ENCODE measurements at regions not wholly inside any gene's neighbourhood (a gene's known extent, or its start where the extent isn't known, plus 50 kb on each side); places are given as distances from the start of the nearest gene placed in this dataset.
"Not testable (repeated sequence)": the region's sequence is repeated elsewhere in the genome, so short reads cannot be mapped to it uniquely, and the experiment has no call there.

- FAIRE-seq; DNase-seq (ENCODE audit: low spot score): not testable (repeated sequence)
Observed at GRCh38 chr9:38944881-38945449, 225.0 kb upstream of the FAM240B start.

- FAIRE-seq, result peak; percentile 46
- not testable (repeated sequence) for DNase-seq (ENCODE audit: low spot score)
Observed at GRCh38 chr9:38940501-38940900, 220.6 kb upstream of the FAM240B start.

DNA sequence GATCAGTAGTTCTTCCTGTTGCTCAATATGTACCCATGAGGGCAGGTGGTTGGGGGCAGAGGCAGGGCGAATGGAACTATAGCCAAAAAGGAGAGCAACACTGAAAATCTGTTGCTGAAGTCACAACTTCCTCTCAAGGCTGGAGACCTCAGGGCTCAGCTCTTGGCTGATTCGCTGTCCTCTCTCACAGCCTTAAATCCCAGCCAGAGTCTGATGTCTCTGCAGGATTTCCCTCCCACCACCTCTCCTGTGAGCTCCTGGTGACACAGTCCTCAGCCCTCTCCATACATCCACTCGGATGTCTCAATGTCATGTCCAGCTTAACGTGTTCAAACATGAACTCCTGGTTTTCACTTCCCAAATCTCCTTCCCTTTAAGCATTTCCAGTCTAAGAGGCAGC is 218.7 kb upstream of the FAM240B start:
- DNase-seq (ENCODE audit: low spot score); FAIRE-seq: not testable (repeated sequence)

DNA sequence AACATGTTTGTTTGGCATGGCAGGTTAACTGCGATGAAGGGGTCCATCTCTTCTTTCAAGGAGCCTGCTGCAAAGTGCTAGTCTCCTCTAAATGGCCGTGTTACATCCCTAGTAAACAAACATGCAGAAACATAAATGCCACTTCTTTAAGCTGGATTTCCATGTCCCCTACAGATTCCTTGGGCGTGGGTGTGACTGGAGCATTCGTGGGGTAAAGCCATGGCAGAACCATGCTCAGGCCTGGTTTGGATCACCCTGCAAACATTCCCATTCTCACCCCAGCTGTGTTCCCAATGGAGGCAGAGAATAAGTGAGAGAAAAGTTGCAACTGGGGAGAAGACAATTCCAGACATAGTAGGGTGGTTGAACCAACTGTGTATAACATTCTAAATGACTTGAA is 208.0 kb upstream of the FAM240B start:
- not testable (repeated sequence) for DNase-seq (ENCODE audit: low spot score); FAIRE-seq

DNA sequence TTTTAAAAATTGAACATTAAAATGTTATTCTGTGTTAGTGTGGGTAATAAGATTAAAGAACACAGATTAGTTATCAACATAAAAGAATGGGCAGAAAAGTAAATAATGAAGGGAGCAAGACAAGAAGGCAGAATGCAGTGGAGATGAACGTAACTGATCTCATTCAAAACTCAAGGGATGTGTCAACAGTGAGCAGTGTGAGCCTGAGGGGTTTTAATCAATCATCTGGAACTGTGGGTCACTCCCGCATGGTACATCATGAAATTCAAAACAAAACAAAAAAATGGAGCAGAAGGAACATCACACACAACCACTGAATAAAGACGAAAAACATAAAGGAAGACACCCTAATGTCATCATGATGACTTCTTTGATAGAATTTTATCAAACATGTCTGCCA is 206.6 kb upstream of the FAM240B start:
- FAIRE-seq; DNase-seq (ENCODE audit: low spot score): not testable (repeated sequence)

DNA sequence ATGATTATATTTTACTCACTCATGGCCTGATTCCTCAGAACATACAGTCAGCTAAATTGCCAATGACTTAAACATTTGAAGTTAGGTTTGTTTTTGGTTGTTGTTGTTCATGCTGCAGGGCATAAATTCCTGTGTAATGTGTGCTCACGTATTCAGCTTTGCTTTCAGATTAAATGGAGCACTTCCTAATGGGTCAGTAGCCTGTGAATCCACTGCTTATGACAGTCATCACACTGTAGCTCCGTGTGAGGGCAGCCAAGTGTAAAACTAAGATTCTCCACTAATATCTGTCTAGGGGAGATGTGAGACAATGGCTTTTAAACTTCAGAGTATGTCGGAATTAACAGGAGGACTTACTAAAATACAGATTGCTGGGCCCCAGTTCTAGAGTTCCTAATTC is 201.3 kb upstream of the FAM240B start:
- FAIRE-seq, result peak; percentile 74
- not testable (repeated sequence) for DNase-seq (ENCODE audit: low spot score)

- not testable (repeated sequence) for FAIRE-seq; DNase-seq (ENCODE audit: low spot score)
Observed at GRCh38 chr9:38910629-38911028, 190.7 kb upstream of the FAM240B start.

DNA sequence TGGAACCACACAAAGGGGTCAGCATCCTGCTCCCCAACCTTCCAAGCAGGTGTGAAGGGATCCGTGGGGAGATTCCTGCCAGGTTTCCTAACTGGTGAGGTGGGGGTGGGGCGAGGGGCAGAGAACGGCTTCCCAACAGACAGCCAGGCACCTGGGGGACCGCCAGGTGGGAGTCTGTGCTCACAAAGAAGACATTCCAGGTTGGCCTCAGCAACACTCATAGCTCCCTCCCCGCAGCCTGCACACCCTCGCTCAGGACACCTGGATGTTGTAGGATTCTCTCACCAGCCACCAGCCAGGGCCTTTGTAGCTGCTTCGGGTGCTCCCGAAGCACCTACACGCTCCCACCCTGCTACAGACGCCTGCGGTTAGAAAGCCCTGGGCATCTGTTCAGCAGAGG is 184.8 kb upstream of the FAM240B start:
- FAIRE-seq; DNase-seq (ENCODE audit: low spot score): not testable (repeated sequence)

- FAIRE-seq; DNase-seq (ENCODE audit: low spot score): not testable (repeated sequence)
Observed at GRCh38 chr9:38901534-38902177, 181.7 kb upstream of the FAM240B start.

DNA sequence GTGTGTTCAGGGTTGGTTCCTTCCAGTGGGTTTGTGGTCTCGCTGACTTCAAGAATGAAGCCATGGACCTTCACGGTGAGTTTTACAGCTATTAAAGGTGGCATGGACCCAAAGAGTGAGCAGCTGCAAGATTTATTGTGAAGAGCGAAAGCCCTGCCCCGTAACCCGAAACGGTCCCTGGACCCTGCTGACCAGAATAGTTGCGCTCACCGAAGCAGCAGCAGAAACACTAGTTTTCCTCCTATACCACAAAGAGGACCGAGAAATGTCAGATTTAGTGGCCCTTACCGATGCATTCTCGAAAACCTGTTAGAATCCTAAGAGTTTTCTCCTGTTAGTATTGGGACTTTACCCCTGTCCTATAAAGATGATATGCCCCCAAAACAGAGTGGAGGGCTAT is 176.5 kb upstream of the FAM240B start:
- DNase-seq (ENCODE audit: low spot score); FAIRE-seq: not testable (repeated sequence)

DNA sequence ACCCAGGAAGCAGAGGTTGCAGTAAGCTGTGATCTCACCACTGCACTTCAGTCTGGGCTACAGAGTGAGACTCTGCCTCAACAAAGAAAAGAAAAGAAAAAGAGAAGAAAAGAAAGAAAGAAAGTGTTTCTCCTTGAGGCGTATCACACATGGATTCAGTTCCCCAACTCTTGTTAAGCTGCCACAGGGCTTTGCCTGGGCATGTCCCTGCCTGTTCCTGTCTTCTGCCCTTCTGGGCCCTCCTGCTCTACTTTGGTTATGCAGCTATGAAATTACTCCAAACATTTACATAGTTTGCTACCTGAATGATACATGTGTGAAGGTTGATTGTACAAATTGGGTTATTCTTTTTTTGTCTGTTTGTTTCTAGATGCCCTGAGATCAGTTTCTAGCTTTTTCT is 175.3 kb upstream of the FAM240B start:
- DNase-seq (ENCODE audit: low spot score); FAIRE-seq: not testable (repeated sequence)

GRCh38 chr9:38892539-38893232 is 172.8 kb upstream of the FAM240B start:
- FAIRE-seq, result peak; percentile 97

GRCh38 chr9:38886076-38886475 is 166.1 kb upstream of the FAM240B start:
- FAIRE-seq, result not testable (repeated sequence)

More at GRCh38 chr9:38892539-38893232, 172.8 kb upstream of the FAM240B start:
- DNase-seq (ENCODE audit: low spot score), result not testable (repeated sequence)

GRCh38 chr9:38875616-38876015 is 155.7 kb upstream of the FAM240B start:
- not testable (repeated sequence) for DNase-seq (ENCODE audit: low spot score); FAIRE-seq

More at GRCh38 chr9:38886076-38886475, 166.1 kb upstream of the FAM240B start:
- DNase-seq (ENCODE audit: low spot score), result not testable (repeated sequence)

DNA sequence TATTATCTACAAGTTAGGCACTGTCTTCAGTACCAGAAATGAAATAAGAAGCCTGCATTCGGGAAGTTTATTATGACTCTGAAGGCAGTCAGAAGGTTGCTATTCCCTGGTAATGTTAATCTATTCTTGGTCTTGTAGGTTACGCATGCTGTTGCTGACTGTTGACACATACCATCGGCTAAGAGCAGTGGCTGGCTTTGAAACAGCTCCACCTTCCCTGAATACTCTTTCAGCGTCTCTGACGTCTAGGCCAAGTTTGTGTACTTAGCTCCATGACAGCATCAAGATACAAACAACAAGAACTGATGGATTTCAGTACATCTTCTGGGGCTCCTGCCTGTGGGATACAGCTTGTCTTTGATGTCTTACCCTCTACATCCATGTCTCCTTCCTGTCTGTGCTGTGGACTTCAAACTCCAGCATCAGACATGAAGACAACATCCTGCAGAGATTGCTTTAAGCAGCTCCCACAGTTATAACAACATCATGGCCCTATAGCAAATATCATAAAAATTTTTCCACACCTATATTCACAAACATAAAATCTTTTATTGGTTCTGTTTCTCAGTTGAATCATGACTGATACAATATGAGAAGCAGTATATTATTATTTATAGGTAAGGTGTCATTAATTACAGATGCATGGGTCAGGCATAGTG is 151.5 kb upstream of the FAM240B start:
- not testable (repeated sequence) for FAIRE-seq; DNase-seq (ENCODE audit: low spot score)

DNA sequence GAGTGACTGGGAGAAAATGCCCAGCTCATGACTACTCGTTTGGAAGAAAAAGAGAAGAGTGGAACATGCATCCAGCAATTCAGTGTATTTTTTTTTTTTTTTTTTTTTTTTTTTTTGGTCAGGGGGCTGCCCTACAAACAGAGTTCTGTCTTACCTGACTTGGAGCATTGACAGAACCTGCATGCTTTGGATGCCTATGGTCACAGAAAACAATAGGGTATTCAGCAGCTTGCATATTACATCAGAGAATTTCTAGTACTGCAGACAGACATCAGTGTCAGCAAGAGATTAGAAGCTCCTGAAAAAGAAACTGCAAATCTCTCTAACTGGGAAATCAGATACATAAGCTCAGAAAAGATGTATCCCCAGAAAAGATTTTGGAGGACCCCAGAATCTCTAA is 139.9 kb upstream of the FAM240B start:
- DNase-seq (ENCODE audit: low spot score); FAIRE-seq: not testable (repeated sequence)

DNA sequence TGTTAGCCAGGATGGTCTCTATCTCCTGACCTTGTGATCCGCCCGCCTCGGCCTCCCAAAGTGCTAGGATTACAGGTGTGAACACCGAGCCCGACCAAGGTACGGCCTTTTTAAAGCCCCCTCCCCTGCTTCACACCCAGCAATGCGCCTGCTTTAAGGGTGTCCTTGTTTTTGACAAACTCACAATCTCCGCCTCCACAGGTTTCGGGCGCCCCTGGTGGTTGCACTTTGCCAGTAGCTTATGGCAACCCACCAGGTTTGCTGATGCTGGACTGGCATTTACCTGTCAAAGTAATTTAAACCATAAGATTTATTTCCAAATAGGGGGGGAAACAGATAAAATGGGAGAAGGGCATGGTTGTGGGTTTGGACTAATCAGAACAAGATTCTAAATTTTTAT is 129.0 kb upstream of the FAM240B start:
- not testable (repeated sequence) for DNase-seq (ENCODE audit: low spot score); FAIRE-seq

DNA sequence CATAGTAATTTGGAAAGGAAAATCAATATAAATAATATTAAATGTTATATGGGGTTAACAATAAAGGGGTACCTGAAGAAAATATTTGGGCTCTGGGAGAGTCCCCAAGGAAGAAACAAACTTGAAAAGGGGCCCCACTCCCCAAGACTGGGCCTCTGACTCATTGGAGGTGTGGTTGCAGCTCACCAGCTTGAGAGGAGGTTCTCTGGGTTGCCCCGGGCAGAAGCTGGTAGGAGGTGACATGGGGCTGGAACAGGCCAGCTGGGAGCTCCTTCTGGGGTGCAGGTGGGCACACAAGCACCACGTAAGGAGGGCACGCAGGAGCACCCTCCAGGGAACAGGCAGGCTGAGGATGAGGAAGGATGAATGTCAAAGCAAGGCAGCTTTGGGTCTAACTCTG is 120.3 kb upstream of the FAM240B start:
- not testable (repeated sequence) for FAIRE-seq; DNase-seq (ENCODE audit: low spot score)

GRCh38 chr9:38833706-38834105 is 113.8 kb upstream of the FAM240B start:
- not testable (repeated sequence) for FAIRE-seq; DNase-seq (ENCODE audit: low spot score)

- not testable (repeated sequence) for DNase-seq (ENCODE audit: low spot score); FAIRE-seq
Observed at GRCh38 chr9:38813855-38814254, 93.9 kb upstream of the FAM240B start.

DNA sequence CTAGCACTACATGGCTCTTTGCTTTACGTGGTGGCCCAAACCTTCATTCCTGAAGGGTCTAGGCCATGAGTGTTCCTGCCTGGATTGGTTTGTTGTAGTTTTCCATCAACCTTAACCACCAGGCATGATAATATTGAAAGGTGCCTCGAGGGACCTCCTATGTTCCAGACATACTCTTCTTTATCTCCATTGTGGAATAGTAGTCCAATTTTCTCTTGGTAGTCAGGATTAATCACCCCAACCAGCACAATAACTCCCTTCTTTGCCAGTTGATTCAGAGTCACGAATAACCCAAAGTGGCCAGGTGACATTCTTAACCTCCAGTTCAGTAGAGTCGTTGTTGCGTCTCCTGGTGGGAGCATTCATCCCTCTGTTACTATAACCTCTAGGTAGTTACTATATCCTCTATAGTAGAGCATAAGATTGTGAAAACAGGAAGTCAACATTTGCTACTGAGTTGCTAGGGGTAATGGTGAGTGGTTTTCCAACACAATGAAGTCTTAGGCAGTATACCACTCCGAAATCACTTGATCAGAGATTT is 88.1 kb upstream of the FAM240B start:
- DNase-seq (ENCODE audit: low spot score), result peak; percentile 5
- not testable (repeated sequence) for FAIRE-seq
